HCT116 (cell line): ENCODE measurements at regions not wholly inside any gene's neighbourhood (a gene's known extent, or its start where the extent isn't known, plus 50 kb on each side); places are given as distances from the start of the nearest gene placed in this dataset.

Source experiments
- ELF1 ChIP-seq: IDR thresholded peaks from 2 replicates; pipeline ENCODE4 v1.6.1; 2012; ENCODE audit warnings: low read depth, borderline replicate concordance
- EZH2 ChIP-seq: fragments of 200-600 bp; sonication (generic); IDR thresholded peaks from 2 replicates; pipeline ENCODE4 v1.6.1; 2017; ENCODE audit warnings: antibody characterized with exemption, mixed run types
- EZH2phosphoT487 ChIP-seq: fragments of 200-600 bp; IDR thresholded peaks from 2 replicates; pipeline ENCODE4 v1.6.1; 2018; ENCODE audit warnings: antibody characterized with exemption, borderline replicate concordance
- POLR2A ChIP-seq: IDR thresholded peaks from 2 replicates; pipeline ENCODE4 v1.7.0; 2011; ENCODE audit warnings: borderline replicate concordance; ENCODE audit not compliant: insufficient read depth, insufficient read length; ENCODE audit errors: extremely low read depth
- SIN3A ChIP-seq: IDR thresholded peaks from 2 replicates; pipeline ENCODE4 v1.6.1; 2012; ENCODE audit warnings: low read depth
- SP1 ChIP-seq: IDR thresholded peaks from 2 replicates; pipeline ENCODE4 v1.6.1; 2012; ENCODE audit warnings: low read depth
- YY1 ChIP-seq: IDR thresholded peaks from 2 replicates; pipeline ENCODE4 v1.6.1; 2011; ENCODE audit warnings: low read length, low read depth, moderate library complexity, mild to moderate bottlenecking; ENCODE audit not compliant: insufficient replicate concordance; ENCODE audit errors: extremely low read depth
- TF ChIP-seq, protein P1 (sequence below), 3 experiments: fragments of 200-600 bp in 1 of 3; sonication (generic) in 1 of 3; IDR thresholded peaks in 2 of 3; conservative IDR thresholded peaks in 1 of 3; 2 replicates each; pipeline ENCODE4 v1.5.1; 2012 to 2017; ENCODE audit warnings: low read depth in 2 of 3, low read length in 2 of 3, antibody characterized with exemption in 1 of 3, borderline replicate concordance in 1 of 3, control low read depth in 1 of 3, mild to moderate bottlenecking in 1 of 3, mixed read lengths in 1 of 3, mixed run types in 1 of 3, moderate library complexity in 1 of 3; ENCODE audit not compliant: insufficient read depth in 1 of 3

DNA sequence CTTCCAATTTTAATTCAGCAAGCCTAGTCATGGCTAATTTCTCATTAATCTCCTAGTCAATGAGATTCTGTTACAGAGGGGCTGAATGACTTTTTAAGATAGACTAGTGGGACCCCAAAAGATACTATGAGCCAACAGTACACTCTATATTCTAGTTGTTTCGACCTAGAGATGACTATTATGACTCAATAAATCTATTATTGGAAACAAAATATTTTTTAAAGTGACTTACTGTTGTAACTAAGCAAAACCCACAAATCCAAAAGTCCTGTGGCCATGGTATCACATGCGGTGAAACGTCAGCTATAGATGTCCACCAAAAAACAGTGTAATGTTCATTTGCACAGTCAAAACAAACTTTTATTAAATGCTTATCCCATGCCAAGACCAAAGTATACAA, 95.3 kb upstream of the ADO start:
- TF ChIP-seq EZH2 (no peak), ELF1 (no peak), SIN3A (no peak), SP1 (no peak), YY1 (no peak), POLR2A (no peak), EZH2phosphoT487 (no peak)
- TF ChIP-seq, protein P1, sequence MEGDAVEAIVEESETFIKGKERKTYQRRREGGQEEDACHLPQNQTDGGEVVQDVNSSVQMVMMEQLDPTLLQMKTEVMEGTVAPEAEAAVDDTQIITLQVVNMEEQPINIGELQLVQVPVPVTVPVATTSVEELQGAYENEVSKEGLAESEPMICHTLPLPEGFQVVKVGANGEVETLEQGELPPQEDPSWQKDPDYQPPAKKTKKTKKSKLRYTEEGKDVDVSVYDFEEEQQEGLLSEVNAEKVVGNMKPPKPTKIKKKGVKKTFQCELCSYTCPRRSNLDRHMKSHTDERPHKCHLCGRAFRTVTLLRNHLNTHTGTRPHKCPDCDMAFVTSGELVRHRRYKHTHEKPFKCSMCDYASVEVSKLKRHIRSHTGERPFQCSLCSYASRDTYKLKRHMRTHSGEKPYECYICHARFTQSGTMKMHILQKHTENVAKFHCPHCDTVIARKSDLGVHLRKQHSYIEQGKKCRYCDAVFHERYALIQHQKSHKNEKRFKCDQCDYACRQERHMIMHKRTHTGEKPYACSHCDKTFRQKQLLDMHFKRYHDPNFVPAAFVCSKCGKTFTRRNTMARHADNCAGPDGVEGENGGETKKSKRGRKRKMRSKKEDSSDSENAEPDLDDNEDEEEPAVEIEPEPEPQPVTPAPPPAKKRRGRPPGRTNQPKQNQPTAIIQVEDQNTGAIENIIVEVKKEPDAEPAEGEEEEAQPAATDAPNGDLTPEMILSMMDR (IDR thresholded peaks at IDR 0.05 in 2 of 3, conservative IDR thresholded peaks at IDR 0.05 in 1 of 3; ENCODE audit: borderline replicate concordance in 1 of 3, insufficient read depth in 1 of 3, low read depth in 2 of 3, low read length in 2 of 3) = no peak
